ENCODE measurements at regions not wholly inside any gene's neighbourhood (a gene's known extent, or its start where the extent isn't known, plus 50 kb on each side); places are given as distances from the start of the nearest gene placed in this dataset.

GRCh38 chr4:96784336-96784735, 944.4 kb downstream of the PDHA2 start:
- H3K36me3 Mint-ChIP-seq (ENCODE audit: low read depth) = no peaks in the 10 kb centered on the region
- Histone ChIP-seq H3K9me3 (ENCODE audit: control insufficient read depth, low read length) (no peaks in the 10 kb centered on the region), H3K4me3 (ENCODE audit: low read length) (no peak overlapping the region)

GRCh38 chr4:96786306-96786705, 946.4 kb downstream of the PDHA2 start:
- H3K27me3 Mint-ChIP-seq (ENCODE audit: insufficient read depth) = no peaks in the 10 kb centered on the region
- no peak overlapping the region for H3K27ac ChIP-seq (ENCODE audit: low read depth, low read length)
- no peaks in the 10 kb centered on the region for H3K9me3 Mint-ChIP-seq
- no peak overlapping the region for H3K27ac Mint-ChIP-seq
- no peak for DNase-seq
- no peaks in the 10 kb centered on the region for H3K27me3 ChIP-seq (ENCODE audit: control insufficient read depth, insufficient read depth, low read length, poor library complexity, severe bottlenecking)
- H3K4me1 ChIP-seq (ENCODE audit: control insufficient read depth, insufficient read depth, low read length) = no peaks in the 10 kb centered on the region
- no peaks in the 10 kb centered on the region for H3K36me3 Mint-ChIP-seq (ENCODE audit: low read depth)
- no peaks in the 10 kb centered on the region for H3K36me3 ChIP-seq (ENCODE audit: control insufficient read depth, insufficient read depth, low read length)
- H3K4me3 ChIP-seq (ENCODE audit: low read length) = no peak overlapping the region
- no peak for TF ChIP-seq CTCF (conservative IDR thresholded peaks at IDR 0.05)
- H3K9ac ChIP-seq (ENCODE audit: extremely low read depth, low read length, poor library complexity, severe bottlenecking) = no peak overlapping the region
- no peak overlapping the region for H3K4me3 Mint-ChIP-seq
- H3K4me1 Mint-ChIP-seq = peaks cover 16% of the 10 kb centered on the region
- H3K9me3 ChIP-seq (ENCODE audit: control insufficient read depth, low read length) = no peaks in the 10 kb centered on the region
- 78 to 80% methylated on average over 2 to 3 of the region's 3 CpGs for WGBS, 2 experiments (ENCODE audit: insufficient coverage in 1 of 2, insufficient read length in 1 of 2)

More at GRCh38 chr4:96784336-96784735, 944.4 kb downstream of the PDHA2 start:
- no peak overlapping the region for H3K9ac ChIP-seq (ENCODE audit: extremely low read depth, low read length, poor library complexity, severe bottlenecking)
- WGBS, 2 experiments (ENCODE audit: insufficient coverage in 1 of 2, insufficient read length in 1 of 2) = 88 to 89% methylated on average over 3 to 4 of the region's 4 CpGs
- no peak for DNase-seq
- Mint-ChIP-seq H3K27ac (no peak overlapping the region), H3K4me1 (peaks cover 16% of the 10 kb centered on the region), H3K9me3 (no peaks in the 10 kb centered on the region), H3K27me3 (ENCODE audit: insufficient read depth) (no peaks in the 10 kb centered on the region), H3K4me3 (no peak overlapping the region)
- TF ChIP-seq CTCF (conservative IDR thresholded peaks at IDR 0.05) = no peak
- no peaks in the 10 kb centered on the region for H3K4me1 ChIP-seq (ENCODE audit: control insufficient read depth, insufficient read depth, low read length)
- H3K27me3 ChIP-seq (ENCODE audit: control insufficient read depth, insufficient read depth, low read length, poor library complexity, severe bottlenecking) = no peaks in the 10 kb centered on the region
- H3K36me3 ChIP-seq (ENCODE audit: control insufficient read depth, insufficient read depth, low read length) = no peaks in the 10 kb centered on the region
- no peak overlapping the region for H3K27ac ChIP-seq (ENCODE audit: low read depth, low read length)

- no peaks in the 10 kb centered on the region for H3K9me3 ChIP-seq (ENCODE audit: control insufficient read depth, low read length)
- H3K27me3 ChIP-seq (ENCODE audit: control insufficient read depth, insufficient read depth, low read length, poor library complexity, severe bottlenecking) = no peaks in the 10 kb centered on the region
- no peak overlapping the region for H3K27ac ChIP-seq (ENCODE audit: low read depth, low read length)
- no peaks in the 10 kb centered on the region for H3K4me1 ChIP-seq (ENCODE audit: control insufficient read depth, insufficient read depth, low read length)
- DNase-seq = no peak
- Mint-ChIP-seq H3K27me3 (ENCODE audit: insufficient read depth) (no peaks in the 10 kb centered on the region), H3K4me3 (no peak overlapping the region), H3K36me3 (ENCODE audit: low read depth) (no peaks in the 10 kb centered on the region), H3K27ac (no peak overlapping the region), H3K4me1 (peaks cover 16% of the 10 kb centered on the region), H3K9me3 (no peaks in the 10 kb centered on the region)
- no peak overlapping the region for H3K9ac ChIP-seq (ENCODE audit: extremely low read depth, low read length, poor library complexity, severe bottlenecking)
- WGBS, 2 experiments (ENCODE audit: insufficient coverage in 1 of 2, insufficient read length in 1 of 2) = 71% methylated on average over 1 of the region's 1 CpG; no CpG with 5 or more reads in 1 of the 2 experiments
- no peak overlapping the region for H3K4me3 ChIP-seq (ENCODE audit: low read length)
- H3K36me3 ChIP-seq (ENCODE audit: control insufficient read depth, insufficient read depth, low read length) = no peaks in the 10 kb centered on the region
- TF ChIP-seq CTCF (conservative IDR thresholded peaks at IDR 0.05) = no peak
Observed at GRCh38 chr4:96787766-96788165, 947.9 kb downstream of the PDHA2 start.
